ENCODE measurements at regions not wholly inside any gene's neighbourhood (a gene's known extent, or its start where the extent isn't known, plus 50 kb on each side); places are given as distances from the start of the nearest gene placed in this dataset.

DNA sequence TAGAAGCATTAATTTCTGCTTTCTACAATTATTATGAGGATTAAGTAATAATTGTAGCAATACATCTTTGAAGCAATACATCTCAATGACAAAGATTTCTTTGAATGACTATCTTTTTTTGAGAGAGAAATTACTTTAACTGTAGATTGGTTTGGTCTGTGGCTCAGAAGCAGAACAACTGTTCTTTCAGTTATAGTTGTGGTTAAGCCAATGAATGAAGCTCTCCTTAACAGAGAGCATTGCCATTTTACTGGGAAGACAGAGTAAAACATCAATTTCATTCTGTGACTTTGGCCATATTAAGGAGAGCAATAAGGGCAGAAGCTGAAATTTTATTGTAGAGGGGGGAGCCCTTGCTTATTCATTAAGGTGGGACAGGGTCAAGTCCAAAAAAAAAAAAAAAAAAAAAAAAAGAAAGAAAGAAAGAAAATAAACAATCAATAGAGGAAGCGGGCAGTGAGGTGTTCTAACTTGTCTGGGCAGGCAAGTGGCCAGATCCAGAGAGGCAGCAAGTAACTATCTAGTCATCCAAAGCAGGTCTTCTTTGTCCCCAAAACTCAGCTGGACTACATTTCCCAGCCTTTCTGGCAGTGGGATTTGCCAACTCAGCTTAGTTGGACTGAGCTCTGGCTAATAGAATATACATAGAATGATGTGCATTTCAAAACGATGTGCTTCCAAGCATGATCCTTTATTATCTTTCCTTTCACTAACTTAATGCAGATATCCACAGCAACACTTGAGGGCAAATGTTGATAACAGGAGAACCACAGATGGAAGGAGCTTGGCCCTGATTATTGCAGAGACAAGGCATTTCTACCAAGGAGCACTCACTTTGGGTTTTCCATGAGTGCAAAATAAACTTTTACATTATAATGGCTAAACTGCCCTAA is 462.7 kb upstream of the CDH20 start:
- 3% methylated on average over 2 of the region's 2 CpGs for WGBS (ENCODE audit: missing lambda C conversion rate)
- Histone ChIP-seq H3K9me3 (no peaks in the 10 kb centered on the region), H3K4me3 (no peak overlapping the region), H3K4me1 (no peaks in the 10 kb centered on the region), H3K27ac (no peak overlapping the region), H3K4me2 (no peak overlapping the region)
- no peak for TF ChIP-seq EHMT2 (IDR thresholded peaks at IDR 0.05; ENCODE audit: low read depth)
- TF ChIP-seq JUNB (IDR thresholded peaks at IDR 0.05): no peak
- TF ChIP-seq CHD2 (IDR thresholded peaks at IDR 0.05; ENCODE audit: low read length, partially characterized antibody): no peak
- TF ChIP-seq FOSB (CRISPR knock-in tag; IDR thresholded peaks at IDR 0.05): no peak
- TF ChIP-seq, protein P1, sequence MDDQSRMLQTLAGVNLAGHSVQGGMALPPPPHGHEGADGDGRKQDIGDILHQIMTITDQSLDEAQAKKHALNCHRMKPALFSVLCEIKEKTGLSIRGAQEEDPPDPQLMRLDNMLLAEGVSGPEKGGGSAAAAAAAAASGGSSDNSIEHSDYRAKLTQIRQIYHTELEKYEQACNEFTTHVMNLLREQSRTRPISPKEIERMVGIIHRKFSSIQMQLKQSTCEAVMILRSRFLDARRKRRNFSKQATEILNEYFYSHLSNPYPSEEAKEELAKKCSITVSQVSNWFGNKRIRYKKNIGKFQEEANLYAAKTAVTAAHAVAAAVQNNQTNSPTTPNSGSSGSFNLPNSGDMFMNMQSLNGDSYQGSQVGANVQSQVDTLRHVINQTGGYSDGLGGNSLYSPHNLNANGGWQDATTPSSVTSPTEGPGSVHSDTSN (IDR thresholded peaks at IDR 0.05): no peak
- TF ChIP-seq FOXS1 (CRISPR knock-in tag; IDR thresholded peaks at IDR 0.05): no peak
- no peak for TF ChIP-seq RNF2 (IDR thresholded peaks at IDR 0.05; ENCODE audit: borderline replicate concordance, low read depth)
- no peak for TF ChIP-seq POLR2AphosphoS2 (conservative IDR thresholded peaks at IDR 0.05; ENCODE audit: low read length)
- TF ChIP-seq PHF8 (IDR thresholded peaks at IDR 0.05; ENCODE audit: borderline replicate concordance, low read depth): no peak
- TF ChIP-seq TP53 (CRISPR knock-in tag; IDR thresholded peaks at IDR 0.05): no peak
- TF ChIP-seq, protein P2, sequence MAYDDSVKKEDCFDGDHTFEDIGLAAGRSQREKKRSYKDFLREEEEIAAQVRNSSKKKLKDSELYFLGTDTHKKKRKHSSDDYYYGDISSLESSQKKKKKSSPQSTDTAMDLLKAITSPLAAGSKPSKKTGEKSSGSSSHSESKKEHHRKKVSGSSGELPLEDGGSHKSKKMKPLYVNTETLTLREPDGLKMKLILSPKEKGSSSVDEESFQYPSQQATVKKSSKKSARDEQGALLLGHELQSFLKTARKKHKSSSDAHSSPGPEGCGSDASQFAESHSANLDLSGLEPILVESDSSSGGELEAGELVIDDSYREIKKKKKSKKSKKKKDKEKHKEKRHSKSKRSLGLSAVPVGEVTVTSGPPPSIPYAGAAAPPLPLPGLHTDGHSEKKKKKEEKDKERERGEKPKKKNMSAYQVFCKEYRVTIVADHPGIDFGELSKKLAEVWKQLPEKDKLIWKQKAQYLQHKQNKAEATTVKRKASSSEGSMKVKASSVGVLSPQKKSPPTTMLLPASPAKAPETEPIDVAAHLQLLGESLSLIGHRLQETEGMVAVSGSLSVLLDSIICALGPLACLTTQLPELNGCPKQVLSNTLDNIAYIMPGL (CRISPR knock-in tag; IDR thresholded peaks at IDR 0.05; ENCODE audit: borderline replicate concordance): no peak
- TF ChIP-seq RCOR1 (IDR thresholded peaks at IDR 0.05; ENCODE audit: low read depth, low read length): no peak
- no peak for TF ChIP-seq HOXB13 (CRISPR knock-in tag; IDR thresholded peaks at IDR 0.05; ENCODE audit: low read depth)
- TF ChIP-seq ESRRA (IDR thresholded peaks at IDR 0.05; ENCODE audit: borderline replicate concordance, low read length): no peak
- no peak for TF ChIP-seq MAFK (IDR thresholded peaks at IDR 0.05; ENCODE audit: partially characterized antibody)
- no peak for TF ChIP-seq NFE2L2 (conservative IDR thresholded peaks at IDR 0.05; ENCODE audit: low read length)
- DNase-seq (ENCODE audit: low read depth in 1 of 2, low spot score in 1 of 2) (no peak), ATAC-seq (no peak), FAIRE-seq (no peak)
- POLR2A ChIA-PET: no interaction called here
- CTCF ChIA-PET: no interaction called here

DNA sequence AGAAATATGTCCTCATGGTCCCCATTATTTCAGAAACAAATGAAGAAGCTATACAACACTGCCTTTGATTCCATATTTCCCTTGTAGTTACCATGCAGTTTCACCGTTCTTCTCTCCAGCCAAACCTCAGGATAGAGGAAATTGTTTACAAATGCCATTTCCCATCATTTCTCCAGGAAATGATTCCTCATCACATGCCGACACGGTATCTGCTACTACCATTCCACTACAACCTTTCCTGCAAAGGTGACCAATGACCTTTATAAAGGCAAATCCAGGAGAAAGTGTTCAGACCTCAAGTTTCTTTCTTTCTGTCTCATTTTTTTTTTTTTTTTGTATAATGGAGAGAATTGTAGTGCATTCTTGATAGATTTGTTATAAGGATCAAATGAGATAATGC is 460.8 kb upstream of the CDH20 start:
- POLR2A ChIA-PET: no interaction called here
- Histone ChIP-seq H3K4me1 (no peaks in the 10 kb centered on the region), H3K27ac (no peak overlapping the region), H3K4me3 (no peak overlapping the region), H3K4me2 (no peak overlapping the region), H3K9me3 (no peaks in the 10 kb centered on the region)
- WGBS (ENCODE audit: missing lambda C conversion rate): 22% methylated on average over 3 of the region's 3 CpGs
- no peak for FAIRE-seq
- no peak for DNase-seq (ENCODE audit: low read depth in 1 of 2, low spot score in 1 of 2)
- CTCF ChIA-PET: no interaction called here
- ATAC-seq: no peak
- TF ChIP-seq ESRRA (IDR thresholded peaks at IDR 0.05; ENCODE audit: borderline replicate concordance, low read length) (no peak), MAZ (IDR thresholded peaks at IDR 0.05; ENCODE audit: borderline replicate concordance, low read depth, low read length) (no peak), MAFK (IDR thresholded peaks at IDR 0.05; ENCODE audit: partially characterized antibody) (no peak), ZFP36 (IDR thresholded peaks at IDR 0.05; ENCODE audit: borderline replicate concordance, partially characterized antibody) (no peak), KDM5A (IDR thresholded peaks at IDR 0.05) (no peak), ZNF302 (CRISPR knock-in tag; IDR thresholded peaks at IDR 0.05) (no peak), ZSCAN20 (CRISPR knock-in tag; IDR thresholded peaks at IDR 0.05) (no peak), NPAS2 (CRISPR knock-in tag; IDR thresholded peaks at IDR 0.05; ENCODE audit: borderline replicate concordance) (no peak), PHF8 (IDR thresholded peaks at IDR 0.05; ENCODE audit: borderline replicate concordance, low read depth) (no peak)
- TF ChIP-seq, protein P3, sequence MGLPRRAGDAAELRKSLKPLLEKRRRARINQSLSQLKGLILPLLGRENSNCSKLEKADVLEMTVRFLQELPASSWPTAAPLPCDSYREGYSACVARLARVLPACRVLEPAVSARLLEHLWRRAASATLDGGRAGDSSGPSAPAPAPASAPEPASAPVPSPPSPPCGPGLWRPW (IDR thresholded peaks at IDR 0.05): no peak
- TF ChIP-seq, protein P4, sequence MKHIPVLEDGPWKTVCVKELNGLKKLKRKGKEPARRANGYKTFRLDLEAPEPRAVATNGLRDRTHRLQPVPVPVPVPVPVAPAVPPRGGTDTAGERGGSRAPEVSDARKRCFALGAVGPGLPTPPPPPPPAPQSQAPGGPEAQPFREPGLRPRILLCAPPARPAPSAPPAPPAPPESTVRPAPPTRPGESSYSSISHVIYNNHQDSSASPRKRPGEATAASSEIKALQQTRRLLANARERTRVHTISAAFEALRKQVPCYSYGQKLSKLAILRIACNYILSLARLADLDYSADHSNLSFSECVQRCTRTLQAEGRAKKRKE (CRISPR knock-in tag; IDR thresholded peaks at IDR 0.05; ENCODE audit: low read depth): no peak
